ENCODE measurements at regions not wholly inside any gene's neighbourhood (a gene's known extent, or its start where the extent isn't known, plus 50 kb on each side); places are given as distances from the start of the nearest gene placed in this dataset.

DNA sequence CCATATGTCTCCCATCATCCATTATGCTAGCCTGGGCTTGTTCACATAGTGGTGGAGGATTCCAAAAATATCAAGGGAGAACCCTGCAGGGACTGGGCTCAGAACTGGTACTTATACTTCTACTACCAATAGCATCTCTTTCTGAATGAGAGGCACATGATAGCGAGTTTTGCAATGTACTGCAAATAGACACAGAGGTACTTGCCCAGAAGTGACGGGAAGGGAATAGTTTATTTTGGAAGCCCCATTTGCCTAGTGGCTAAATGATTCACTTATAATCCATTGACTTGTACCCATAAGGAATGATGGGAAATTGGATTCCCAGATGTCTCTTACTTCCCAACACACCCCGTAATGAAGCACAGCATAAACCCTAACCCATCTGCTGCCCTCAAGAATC, 124.8 kb upstream of the ERCC4 start:
- Mint-ChIP-seq H3K27me3 (ENCODE audit: low read depth) (peaks cover 9% of the 10 kb centered on the region), H3K36me3 (ENCODE audit: low read depth) (no peaks in the 10 kb centered on the region), H3K4me1 (ENCODE audit: low read depth) (no peaks in the 10 kb centered on the region), H3K27ac (no peak overlapping the region), H3K4me3 (no peak overlapping the region), H3K9me3 (peaks cover 11% of the 10 kb centered on the region)
- intact Hi-C loops (cut with micrococcal nuclease) = no loop called here
- CTCF ChIA-PET = no interaction called here
- DNase-seq = no peak

DNA sequence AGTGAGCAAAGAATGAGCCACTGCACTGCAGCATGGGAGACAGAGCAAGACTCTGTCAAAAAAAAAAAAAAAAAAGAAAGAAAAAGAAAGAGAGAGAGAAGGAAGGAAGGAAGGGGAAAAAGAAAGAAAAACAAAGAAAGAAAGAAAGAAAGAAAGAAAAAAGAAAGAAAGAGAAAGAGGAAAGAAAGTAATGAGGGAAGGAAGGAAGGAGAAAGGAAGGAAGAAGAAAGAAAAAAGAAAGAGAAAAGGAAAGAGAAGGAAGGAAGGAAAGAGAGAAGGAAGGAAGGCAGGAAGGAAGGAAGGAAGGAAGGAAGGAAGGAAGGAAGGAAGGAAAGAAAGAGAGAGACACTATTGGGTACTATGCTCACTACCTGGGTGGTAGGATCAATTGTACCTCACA, 122.2 kb upstream of the ERCC4 start:
- no peak for DNase-seq
- no peak overlapping the region for H3K27ac Mint-ChIP-seq
- no peaks in the 10 kb centered on the region for H3K36me3 Mint-ChIP-seq (ENCODE audit: low read depth)
- H3K4me1 Mint-ChIP-seq (ENCODE audit: low read depth) = no peaks in the 10 kb centered on the region
- no peak overlapping the region for H3K4me3 Mint-ChIP-seq
- H3K9me3 Mint-ChIP-seq = no peaks in the 10 kb centered on the region
- peaks cover 9% of the 10 kb centered on the region for H3K27me3 Mint-ChIP-seq (ENCODE audit: low read depth)
- intact Hi-C loops (cut with micrococcal nuclease) = no loop called here
- CTCF ChIA-PET = no interaction called here

DNA sequence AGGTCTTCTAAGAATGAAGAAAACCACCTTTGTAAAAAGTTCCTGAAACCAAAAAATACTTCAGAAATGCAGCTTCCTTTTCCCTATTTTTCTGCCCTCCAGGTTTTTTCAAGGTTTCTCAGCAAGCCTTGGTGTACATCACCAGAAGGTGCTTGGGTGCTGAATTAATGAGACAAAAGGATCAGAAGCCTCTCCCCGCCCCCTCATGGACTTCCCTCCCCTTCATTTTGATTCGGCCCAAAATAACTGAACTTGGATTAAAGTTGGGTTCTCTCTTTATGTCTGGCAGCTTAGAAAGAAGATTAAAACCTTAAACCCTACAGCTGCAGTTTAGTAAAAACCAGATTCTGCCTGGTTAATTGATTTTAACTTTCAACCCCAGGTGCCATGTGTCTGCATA, 121.7 kb upstream of the ERCC4 start:
- intact Hi-C loops (cut with micrococcal nuclease) = no loop called here
- no peaks in the 10 kb centered on the region for H3K36me3 Mint-ChIP-seq (ENCODE audit: low read depth)
- no peak overlapping the region for H3K27ac Mint-ChIP-seq
- no peak for DNase-seq
- H3K27me3 Mint-ChIP-seq (ENCODE audit: low read depth) = peaks cover 9% of the 10 kb centered on the region
- H3K4me1 Mint-ChIP-seq (ENCODE audit: low read depth) = no peaks in the 10 kb centered on the region
- CTCF ChIA-PET = no interaction called here
- no peak overlapping the region for H3K4me3 Mint-ChIP-seq
- no peaks in the 10 kb centered on the region for H3K9me3 Mint-ChIP-seq

DNA sequence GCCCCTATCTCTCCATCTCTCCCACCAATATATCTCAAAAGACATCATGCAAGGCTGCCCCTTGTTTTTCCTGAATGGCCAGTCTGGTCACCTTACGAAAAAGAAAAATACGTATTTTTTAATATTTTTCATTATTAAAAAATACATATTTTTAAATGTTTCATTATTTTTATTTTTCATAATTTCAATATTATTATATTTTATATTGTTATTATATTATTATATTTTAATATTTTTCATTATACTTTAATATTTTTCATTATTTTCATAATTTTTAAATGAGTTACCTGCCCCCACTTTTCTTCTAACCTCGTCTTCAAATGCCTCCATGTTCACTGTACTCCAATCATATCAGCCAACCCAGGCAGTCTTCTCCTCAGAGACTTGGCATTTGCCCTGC, 116.0 kb upstream of the ERCC4 start:
- intact Hi-C loops (cut with micrococcal nuclease) = no loop called here
- Mint-ChIP-seq H3K36me3 (ENCODE audit: low read depth) (no peaks in the 10 kb centered on the region), H3K4me3 (no peak overlapping the region), H3K9me3 (no peaks in the 10 kb centered on the region), H3K27me3 (ENCODE audit: low read depth) (peaks cover 5% of the 10 kb centered on the region), H3K4me1 (ENCODE audit: low read depth) (no peaks in the 10 kb centered on the region), H3K27ac (no peak overlapping the region)
- CTCF ChIA-PET = no interaction called here
- DNase-seq = no peak

DNA sequence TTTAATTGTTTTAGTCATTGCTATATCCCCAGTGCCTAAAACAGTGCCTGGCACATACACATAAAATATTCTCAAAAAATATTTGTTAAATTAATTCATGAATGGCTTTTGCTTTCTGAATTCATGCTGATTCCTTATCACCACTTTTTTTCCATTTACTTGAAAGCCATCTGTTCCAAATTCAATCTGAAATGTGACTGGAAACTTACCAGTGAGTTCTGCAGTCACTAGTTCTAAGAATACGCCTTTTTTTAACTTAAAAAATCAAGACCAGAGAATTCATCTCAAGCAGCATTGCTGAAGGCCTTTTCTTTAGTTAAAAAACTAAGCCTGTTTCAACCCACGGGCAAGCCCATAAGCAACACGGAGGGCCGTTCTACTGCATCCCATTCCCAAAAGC, 114.0 kb upstream of the ERCC4 start:
- Mint-ChIP-seq H3K36me3 (ENCODE audit: low read depth) (no peaks in the 10 kb centered on the region), H3K9me3 (no peaks in the 10 kb centered on the region), H3K4me1 (ENCODE audit: low read depth) (no peaks in the 10 kb centered on the region), H3K27me3 (ENCODE audit: low read depth) (peaks cover 8% of the 10 kb centered on the region), H3K27ac (no peak overlapping the region), H3K4me3 (no peak overlapping the region)
- no peak for DNase-seq
- intact Hi-C loops (cut with micrococcal nuclease) = no loop called here
- CTCF ChIA-PET = no interaction called here

DNA sequence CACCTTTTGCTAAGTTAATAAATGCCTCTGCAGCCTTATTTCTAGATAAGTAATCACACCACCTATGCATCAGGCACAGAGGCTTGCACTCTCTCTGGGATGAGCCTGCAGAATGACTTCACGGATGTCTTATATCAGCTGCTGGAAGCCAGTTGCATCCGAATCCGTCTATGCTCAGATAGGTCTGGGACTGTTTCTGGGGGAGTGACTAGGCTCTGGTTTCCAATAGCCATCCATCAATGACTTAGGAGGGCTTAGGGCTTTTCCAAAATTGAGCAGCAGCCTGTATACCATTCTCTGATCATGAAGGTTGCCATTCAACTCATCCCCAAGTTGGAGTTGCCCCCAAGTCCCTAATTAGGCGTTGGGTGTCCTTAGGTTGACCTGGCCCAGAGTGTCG, 113.3 kb upstream of the ERCC4 start:
- Mint-ChIP-seq H3K9me3 (no peaks in the 10 kb centered on the region), H3K4me3 (no peak overlapping the region), H3K27me3 (ENCODE audit: low read depth) (peaks cover 8% of the 10 kb centered on the region), H3K36me3 (ENCODE audit: low read depth) (no peaks in the 10 kb centered on the region), H3K27ac (no peak overlapping the region), H3K4me1 (ENCODE audit: low read depth) (no peaks in the 10 kb centered on the region)
- intact Hi-C loops (cut with micrococcal nuclease) = no loop called here
- no peak for DNase-seq
- CTCF ChIA-PET = no interaction called here

DNA sequence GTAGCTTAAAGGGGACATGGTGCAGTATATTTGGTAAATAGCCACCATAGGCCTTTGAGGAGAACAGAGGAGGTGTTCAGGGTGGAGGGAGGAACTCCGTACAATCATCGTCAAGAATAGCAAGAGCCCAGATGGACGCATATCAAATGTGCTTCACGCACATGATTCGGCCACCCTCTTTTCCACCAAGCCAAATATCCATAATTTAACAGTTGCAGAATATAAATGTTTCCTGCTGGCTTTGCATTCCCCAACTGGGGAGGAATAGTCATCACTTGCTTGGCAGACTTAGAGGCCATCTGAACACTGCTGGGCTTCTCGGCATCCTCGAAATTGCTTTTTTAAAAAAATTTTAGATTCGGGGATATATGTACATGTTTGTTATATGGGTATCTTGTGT, 111.9 kb upstream of the ERCC4 start:
- Mint-ChIP-seq H3K27me3 (ENCODE audit: low read depth) (peaks cover 8% of the 10 kb centered on the region), H3K4me1 (ENCODE audit: low read depth) (no peaks in the 10 kb centered on the region), H3K4me3 (no peak overlapping the region), H3K27ac (no peak overlapping the region), H3K9me3 (no peaks in the 10 kb centered on the region), H3K36me3 (ENCODE audit: low read depth) (no peaks in the 10 kb centered on the region)
- CTCF ChIA-PET = no interaction called here
- DNase-seq = no peak
- intact Hi-C loops (cut with micrococcal nuclease) = no loop called here

DNA sequence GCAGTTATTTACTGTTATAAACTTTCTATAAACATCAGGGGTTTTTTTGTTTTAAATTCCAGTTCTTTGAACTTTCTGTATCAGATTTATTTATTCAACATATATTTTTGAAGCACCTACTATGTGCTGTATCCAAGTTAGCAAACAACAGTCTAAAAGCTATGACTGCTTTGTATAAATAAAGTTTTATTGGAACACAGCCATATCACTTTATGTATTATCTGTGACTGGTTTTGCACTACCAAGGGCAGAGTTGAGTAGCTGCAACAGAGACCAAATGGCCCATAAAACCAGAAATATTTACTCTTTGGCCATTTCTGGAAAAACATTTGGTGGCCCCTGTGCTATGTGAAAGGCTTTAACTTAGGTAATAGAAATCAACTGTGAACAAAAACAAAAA, 110.2 kb upstream of the ERCC4 start:
- no peak overlapping the region for H3K4me3 Mint-ChIP-seq
- H3K9me3 Mint-ChIP-seq = no peaks in the 10 kb centered on the region
- intact Hi-C loops (cut with micrococcal nuclease) = no loop called here
- no peaks in the 10 kb centered on the region for H3K36me3 Mint-ChIP-seq (ENCODE audit: low read depth)
- CTCF ChIA-PET = no interaction called here
- DNase-seq = no peak
- H3K27me3 Mint-ChIP-seq (ENCODE audit: low read depth) = peaks cover 3% of the 10 kb centered on the region
- no peaks in the 10 kb centered on the region for H3K4me1 Mint-ChIP-seq (ENCODE audit: low read depth)
- no peak overlapping the region for H3K27ac Mint-ChIP-seq

DNA sequence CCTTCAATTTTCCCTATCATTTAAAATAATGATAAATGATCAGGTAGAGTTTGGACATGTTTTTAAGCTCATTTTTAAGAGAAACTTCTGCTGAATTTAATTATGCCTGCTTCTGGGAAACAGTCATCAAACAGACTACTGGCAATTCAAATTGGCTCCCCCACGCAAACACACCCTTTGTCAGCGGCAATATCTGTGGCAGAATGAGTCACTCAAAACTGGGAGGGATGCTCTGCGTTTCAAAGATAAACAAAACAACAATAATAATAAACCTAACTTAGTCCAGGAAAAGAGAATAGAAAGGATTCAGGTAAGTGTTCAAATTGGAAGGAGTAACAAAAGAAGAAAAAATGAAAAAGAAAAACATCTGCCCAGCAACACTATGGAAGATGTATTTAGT, 108.1 kb upstream of the ERCC4 start:
- H3K27me3 Mint-ChIP-seq (ENCODE audit: low read depth) = peaks cover 5% of the 10 kb centered on the region
- no peak for DNase-seq
- CTCF ChIA-PET = no interaction called here
- no peaks in the 10 kb centered on the region for H3K4me1 Mint-ChIP-seq (ENCODE audit: low read depth)
- H3K4me3 Mint-ChIP-seq = no peak overlapping the region
- H3K9me3 Mint-ChIP-seq = no peaks in the 10 kb centered on the region
- no peaks in the 10 kb centered on the region for H3K36me3 Mint-ChIP-seq (ENCODE audit: low read depth)
- intact Hi-C loops (cut with micrococcal nuclease) = no loop called here
- no peak overlapping the region for H3K27ac Mint-ChIP-seq

DNA sequence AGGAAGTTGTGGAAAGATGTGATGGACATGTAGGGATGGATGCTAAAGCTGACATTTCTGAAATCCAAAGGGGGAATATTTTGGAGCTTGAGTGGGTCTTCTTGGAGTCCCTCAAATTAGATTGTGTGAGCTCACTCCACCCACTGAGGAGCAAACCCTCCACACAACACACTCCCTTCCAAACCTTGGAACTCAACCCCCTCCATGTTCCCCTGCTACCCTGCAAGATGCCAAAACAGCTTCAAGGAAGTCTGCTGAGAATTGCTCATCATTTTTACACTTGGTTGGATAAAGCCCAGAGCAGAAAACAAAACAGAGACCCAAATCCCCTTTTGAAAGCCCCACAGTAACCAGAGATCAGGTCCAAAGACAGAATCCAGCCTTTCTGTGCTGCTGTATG, 103.3 kb upstream of the ERCC4 start:
- no peak overlapping the region for H3K4me3 Mint-ChIP-seq
- no peaks in the 10 kb centered on the region for H3K4me1 Mint-ChIP-seq (ENCODE audit: low read depth)
- CTCF ChIA-PET = no interaction called here
- H3K27ac Mint-ChIP-seq = no peak overlapping the region
- H3K9me3 Mint-ChIP-seq = no peaks in the 10 kb centered on the region
- no peaks in the 10 kb centered on the region for H3K36me3 Mint-ChIP-seq (ENCODE audit: low read depth)
- H3K27me3 Mint-ChIP-seq (ENCODE audit: low read depth) = peaks cover 4% of the 10 kb centered on the region
- intact Hi-C loops (cut with micrococcal nuclease) = no loop called here
- no peak for DNase-seq

DNA sequence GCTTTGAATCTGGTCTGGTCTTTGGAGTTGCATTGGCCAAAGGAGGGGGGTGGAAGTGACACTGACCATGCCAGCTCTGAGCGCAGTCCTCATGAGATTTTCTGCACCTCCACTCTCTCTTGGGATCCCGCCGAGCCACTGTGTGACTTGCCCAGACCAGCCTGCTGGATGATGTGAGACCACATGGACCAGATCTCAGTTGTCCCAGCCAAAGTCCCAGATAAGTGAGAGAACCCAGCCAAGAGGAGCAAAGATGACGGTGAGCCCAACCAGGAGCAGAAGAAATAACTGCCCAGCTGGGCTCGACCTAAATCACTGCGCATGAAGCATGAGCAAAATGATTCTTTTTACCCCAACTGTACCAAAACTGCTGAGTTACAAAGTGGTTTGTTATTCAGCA, 96.5 kb upstream of the ERCC4 start:
- DNase-seq = no peak
- Mint-ChIP-seq H3K4me1 (ENCODE audit: low read depth) (no peaks in the 10 kb centered on the region), H3K36me3 (ENCODE audit: low read depth) (no peaks in the 10 kb centered on the region), H3K9me3 (peaks cover 4% of the 10 kb centered on the region), H3K4me3 (no peak overlapping the region), H3K27ac (no peak overlapping the region), H3K27me3 (ENCODE audit: low read depth) (peaks cover 8% of the 10 kb centered on the region)
- CTCF ChIA-PET = no interaction called here
- intact Hi-C loops (cut with micrococcal nuclease) = no loop called here

DNA sequence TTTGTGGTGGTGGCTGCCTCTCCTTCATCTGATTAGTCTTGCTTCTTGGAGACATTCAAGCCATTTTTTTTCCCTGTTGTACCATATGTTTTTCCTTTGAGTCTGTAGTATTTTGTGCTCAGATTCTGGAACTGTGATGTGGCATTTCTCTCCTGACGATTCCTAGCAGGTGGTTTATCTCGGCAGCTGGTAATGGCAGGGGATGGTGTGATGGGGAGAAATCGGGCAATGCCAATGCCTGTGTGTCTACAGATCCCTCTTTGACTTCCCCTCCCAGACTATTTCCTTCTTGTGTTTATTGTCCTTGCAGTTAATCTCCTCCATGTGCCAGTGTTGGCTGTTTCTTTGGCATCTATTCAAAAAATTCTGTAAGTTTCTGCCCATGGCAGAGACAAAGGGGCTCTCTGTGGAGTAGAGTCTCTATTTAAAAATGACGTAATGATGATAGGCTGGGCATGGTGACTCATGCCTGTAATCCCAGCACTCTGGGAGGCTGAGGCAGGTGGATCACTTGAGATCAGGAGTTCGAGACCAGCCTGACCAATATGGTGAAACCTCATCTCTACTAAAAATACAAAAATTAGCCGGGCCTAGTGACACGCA, 90.2 kb upstream of the ERCC4 start:
- no peak overlapping the region for H3K27ac Mint-ChIP-seq
- no peak for DNase-seq
- H3K4me3 Mint-ChIP-seq = no peak overlapping the region
- H3K36me3 Mint-ChIP-seq (ENCODE audit: low read depth) = no peaks in the 10 kb centered on the region
- peaks cover 9% of the 10 kb centered on the region for H3K27me3 Mint-ChIP-seq (ENCODE audit: low read depth)
- H3K9me3 Mint-ChIP-seq = peaks cover 4% of the 10 kb centered on the region
- CTCF ChIA-PET = no interaction called here
- H3K4me1 Mint-ChIP-seq (ENCODE audit: low read depth) = no peaks in the 10 kb centered on the region
- intact Hi-C loops (cut with micrococcal nuclease) = no loop called here

DNA sequence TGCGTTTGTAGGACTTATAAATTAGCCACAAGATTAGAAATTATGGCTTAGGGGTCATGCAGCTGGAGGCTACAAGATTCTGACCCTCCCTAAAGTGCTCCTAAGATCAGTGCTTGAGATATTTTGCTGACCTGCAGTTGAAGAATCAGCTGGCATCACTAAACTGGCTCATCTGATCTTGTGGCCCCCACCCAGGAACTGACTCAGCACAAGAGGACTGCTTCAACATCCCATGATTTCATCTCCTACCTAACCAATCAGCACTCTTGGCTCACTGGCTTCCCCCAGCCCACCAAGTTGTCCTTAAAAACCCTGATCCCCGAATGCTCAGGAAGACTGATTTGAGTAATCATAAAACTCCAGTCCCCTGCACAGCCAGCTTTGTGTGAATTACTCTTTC, 86.4 kb upstream of the ERCC4 start:
- H3K9me3 Mint-ChIP-seq = no peaks in the 10 kb centered on the region
- H3K27ac Mint-ChIP-seq = no peak overlapping the region
- no peaks in the 10 kb centered on the region for H3K36me3 Mint-ChIP-seq (ENCODE audit: low read depth)
- no peaks in the 10 kb centered on the region for H3K4me1 Mint-ChIP-seq (ENCODE audit: low read depth)
- DNase-seq = no peak
- H3K27me3 Mint-ChIP-seq (ENCODE audit: low read depth) = peaks cover 13% of the 10 kb centered on the region
- CTCF ChIA-PET = no interaction called here
- no peak overlapping the region for H3K4me3 Mint-ChIP-seq
- intact Hi-C loops (cut with micrococcal nuclease) = no loop called here

DNA sequence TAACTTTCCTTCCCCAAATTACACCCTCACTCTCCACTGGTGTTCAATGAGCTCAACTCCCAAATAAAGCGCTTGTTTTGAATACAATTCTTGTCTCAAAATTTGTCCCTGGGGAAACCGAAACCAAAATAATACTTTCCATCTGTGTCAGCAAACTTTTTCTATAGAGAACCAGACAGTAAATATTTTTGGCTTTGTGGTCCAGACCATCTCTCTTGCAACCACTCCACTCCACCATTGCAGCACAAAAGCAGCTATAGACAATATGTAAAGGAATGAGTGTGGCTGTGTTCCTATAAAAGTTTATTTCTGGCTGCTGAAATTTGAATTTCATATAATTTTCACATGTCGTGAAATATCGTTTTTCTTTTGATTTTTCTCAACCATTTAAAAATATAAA, 84.6 kb upstream of the ERCC4 start:
- CTCF ChIA-PET = no interaction called here
- Mint-ChIP-seq H3K27me3 (ENCODE audit: low read depth) (peaks cover 13% of the 10 kb centered on the region), H3K36me3 (ENCODE audit: low read depth) (no peaks in the 10 kb centered on the region), H3K27ac (no peak overlapping the region), H3K9me3 (no peaks in the 10 kb centered on the region), H3K4me3 (no peak overlapping the region), H3K4me1 (ENCODE audit: low read depth) (no peaks in the 10 kb centered on the region)
- DNase-seq = no peak
- intact Hi-C loops (cut with micrococcal nuclease) = no loop called here
